ENCODE measurements at regions not wholly inside any gene's neighbourhood (a gene's known extent, or its start where the extent isn't known, plus 50 kb on each side); places are given as distances from the start of the nearest gene placed in this dataset.
"Not testable (repeated sequence)": the region's sequence is repeated elsewhere in the genome, so short reads cannot be mapped to it uniquely, and the experiment has no call there.

DNA sequence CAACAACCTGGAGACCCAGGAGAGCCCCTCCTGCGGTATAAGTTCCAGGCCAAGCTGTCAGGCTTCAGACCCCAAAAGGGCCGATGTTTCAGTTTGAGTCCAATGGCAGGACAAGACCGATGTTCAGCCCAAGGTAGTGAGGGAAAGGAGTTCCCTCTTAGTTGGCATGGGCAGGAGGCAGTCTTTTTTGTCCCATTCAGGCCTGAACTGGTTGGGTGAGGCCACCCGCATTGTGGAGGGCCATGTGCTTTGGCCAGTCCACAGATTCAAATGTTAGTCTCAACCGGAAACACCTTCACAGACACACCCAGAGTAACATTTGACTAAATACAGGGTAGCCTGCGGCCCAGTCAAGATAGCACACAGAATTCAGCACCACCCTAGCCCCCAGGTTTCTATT is 89.6 kb upstream of the ANKRD10 start:
- H3K4me3 Mint-ChIP-seq = no peak overlapping the region
- no peaks in the 10 kb centered on the region for H3K9me3 Mint-ChIP-seq (ENCODE audit: low read depth)
- no peaks in the 10 kb centered on the region for H3K4me1 Mint-ChIP-seq (ENCODE audit: low read depth)
- H3K27me3 Mint-ChIP-seq = no peaks in the 10 kb centered on the region
- no peak overlapping the region for H3K27ac Mint-ChIP-seq
- no peaks in the 10 kb centered on the region for H3K36me3 Mint-ChIP-seq

- H3K9me3 Mint-ChIP-seq (ENCODE audit: low read depth) = no peaks in the 10 kb centered on the region
- no peaks in the 10 kb centered on the region for H3K36me3 Mint-ChIP-seq
- H3K4me1 Mint-ChIP-seq (ENCODE audit: low read depth) = no peaks in the 10 kb centered on the region
- no peak overlapping the region for H3K4me3 Mint-ChIP-seq
- no peak overlapping the region for H3K27ac Mint-ChIP-seq
- peaks cover 2% of the 10 kb centered on the region for H3K27me3 Mint-ChIP-seq
Observed at GRCh38 chr13:111001636-111002035, 86.8 kb upstream of the ANKRD10 start.

DNA sequence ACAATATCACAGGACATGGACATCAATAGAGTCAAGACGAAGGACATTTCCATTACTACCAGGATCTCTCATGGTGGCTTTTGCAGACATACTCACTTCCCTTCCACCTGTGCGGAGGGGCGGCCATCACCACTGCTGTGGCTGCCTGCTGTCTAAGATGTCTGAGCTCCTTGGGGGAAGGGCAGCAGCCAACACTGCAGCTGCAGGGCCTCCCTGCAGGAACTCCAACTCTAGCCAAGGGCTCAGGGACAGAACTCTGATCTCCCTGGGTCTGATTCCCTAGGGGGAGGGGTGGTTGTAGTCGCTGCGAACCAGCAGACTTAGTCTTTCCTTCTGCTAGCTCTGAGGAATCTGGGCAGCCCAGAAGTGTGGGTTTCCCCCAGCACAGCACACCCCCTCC is 78.9 kb upstream of the ANKRD10 start:
- Mint-ChIP-seq H3K36me3 (no peaks in the 10 kb centered on the region), H3K27me3 (peaks cover 16% of the 10 kb centered on the region), H3K27ac (no peak overlapping the region)

DNA sequence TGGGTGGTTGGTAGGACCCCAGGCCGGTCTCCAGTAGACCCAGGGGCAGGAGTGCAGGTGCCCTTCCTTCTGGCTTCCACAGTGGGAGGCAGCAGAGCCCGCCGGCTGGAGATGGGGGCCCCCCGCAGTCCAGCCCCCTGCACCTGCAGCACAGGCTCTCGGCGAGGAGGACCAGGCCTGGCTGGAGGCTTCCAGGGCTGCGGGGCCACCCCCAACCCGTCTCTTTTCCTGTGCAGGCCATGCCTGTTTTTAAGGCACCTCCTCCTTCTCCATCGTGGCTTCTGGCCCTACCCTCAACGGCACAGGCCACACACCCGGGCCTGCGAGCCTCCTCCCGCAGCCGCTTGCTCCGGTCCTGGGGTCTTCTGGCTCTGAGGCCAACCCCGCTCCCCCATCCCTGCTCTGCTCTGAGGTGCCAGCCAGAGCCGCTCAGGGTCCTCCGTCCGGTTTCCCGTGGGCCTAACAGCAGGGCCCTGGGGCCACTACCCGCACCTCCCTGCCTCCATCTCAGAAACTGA is 77.2 kb upstream of the ANKRD10 start:
- Mint-ChIP-seq H3K36me3 (no peaks in the 10 kb centered on the region), H3K9me3 (ENCODE audit: low read depth) (peaks cover 4% of the 10 kb centered on the region), H3K4me3 (no peak overlapping the region), H3K27ac (no peak overlapping the region), H3K27me3 (peaks cover 16% of the 10 kb centered on the region), H3K4me1 (ENCODE audit: low read depth) (no peaks in the 10 kb centered on the region)

More for the DNA sequence above, 78.9 kb upstream of the ANKRD10 start:
- H3K4me1 Mint-ChIP-seq (ENCODE audit: low read depth) = no peaks in the 10 kb centered on the region
- H3K9me3 Mint-ChIP-seq (ENCODE audit: low read depth) = peaks cover 4% of the 10 kb centered on the region
- no peak overlapping the region for H3K4me3 Mint-ChIP-seq

GRCh38 chr13:110989331-110989730 is 74.5 kb upstream of the ANKRD10 start:
- peaks cover 7% of the 10 kb centered on the region for H3K27me3 Mint-ChIP-seq
- no peaks in the 10 kb centered on the region for H3K36me3 Mint-ChIP-seq
- no peaks in the 10 kb centered on the region for H3K4me1 Mint-ChIP-seq (ENCODE audit: low read depth)
- H3K4me3 Mint-ChIP-seq = no peak overlapping the region
- no peak overlapping the region for H3K27ac Mint-ChIP-seq
- H3K9me3 Mint-ChIP-seq (ENCODE audit: low read depth) = no peaks in the 10 kb centered on the region

- H3K4me3 Mint-ChIP-seq = no peak overlapping the region
- H3K4me1 Mint-ChIP-seq (ENCODE audit: low read depth) = no peaks in the 10 kb centered on the region
- peaks cover 9% of the 10 kb centered on the region for H3K27me3 Mint-ChIP-seq
- H3K27ac Mint-ChIP-seq = no peak overlapping the region
- H3K9me3 Mint-ChIP-seq (ENCODE audit: low read depth) = no peaks in the 10 kb centered on the region
- H3K36me3 Mint-ChIP-seq = no peaks in the 10 kb centered on the region
Observed at GRCh38 chr13:110985541-110985940, 70.7 kb upstream of the ANKRD10 start.

DNA sequence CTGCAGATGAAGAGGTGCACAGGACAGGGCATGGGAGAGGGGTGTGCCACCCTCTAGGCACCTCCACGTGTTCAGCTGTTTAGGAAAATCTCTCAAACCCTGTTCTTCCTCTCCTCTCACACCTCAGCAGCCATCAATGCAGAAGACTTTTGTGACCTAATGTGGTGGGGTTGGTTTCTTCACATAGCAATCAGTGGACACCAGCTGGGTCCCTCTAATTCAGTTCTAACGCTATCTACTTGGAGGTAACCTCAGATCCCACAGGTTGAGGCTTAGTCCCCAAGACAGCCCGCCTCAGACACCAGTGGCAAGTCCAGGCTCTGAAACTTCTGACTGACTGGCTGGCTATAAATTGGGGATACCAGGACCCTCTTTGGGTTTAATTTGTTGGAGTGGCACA is 69.9 kb upstream of the ANKRD10 start:
- Mint-ChIP-seq H3K27me3 (peaks cover 9% of the 10 kb centered on the region), H3K9me3 (ENCODE audit: low read depth) (no peaks in the 10 kb centered on the region), H3K27ac (no peak overlapping the region), H3K36me3 (no peaks in the 10 kb centered on the region), H3K4me3 (no peak overlapping the region), H3K4me1 (ENCODE audit: low read depth) (no peaks in the 10 kb centered on the region)

GRCh38 chr13:110984381-110984780 is 69.5 kb upstream of the ANKRD10 start:
- Mint-ChIP-seq H3K27ac (no peak overlapping the region), H3K36me3 (no peaks in the 10 kb centered on the region), H3K4me1 (ENCODE audit: low read depth) (no peaks in the 10 kb centered on the region), H3K4me3 (no peak overlapping the region), H3K27me3 (peaks cover 9% of the 10 kb centered on the region), H3K9me3 (ENCODE audit: low read depth) (no peaks in the 10 kb centered on the region)

DNA sequence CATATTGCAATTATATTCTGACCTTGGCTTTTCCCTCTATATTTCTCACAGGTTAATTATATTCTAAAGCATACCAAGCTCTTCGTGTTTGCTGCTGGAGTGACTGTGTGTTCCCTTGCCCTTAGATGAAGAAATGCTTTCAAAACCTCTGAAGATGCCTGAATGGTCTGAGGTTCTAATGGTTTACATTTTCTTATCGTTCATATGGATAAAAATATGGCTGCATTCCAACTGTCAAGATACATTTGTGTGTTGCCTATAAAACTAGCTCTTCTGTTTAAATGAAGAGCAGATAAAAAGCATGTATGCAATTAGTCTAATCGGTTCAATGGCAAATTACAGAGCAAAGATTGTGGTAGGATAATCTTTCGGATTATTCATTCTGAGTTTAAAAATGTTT is 68.4 kb upstream of the ANKRD10 start:
- H3K4me1 Mint-ChIP-seq (ENCODE audit: low read depth) = no peaks in the 10 kb centered on the region
- no peaks in the 10 kb centered on the region for H3K36me3 Mint-ChIP-seq
- H3K9me3 Mint-ChIP-seq (ENCODE audit: low read depth) = no peaks in the 10 kb centered on the region
- H3K27me3 Mint-ChIP-seq = peaks cover 9% of the 10 kb centered on the region
- H3K27ac Mint-ChIP-seq = no peak overlapping the region
- no peak overlapping the region for H3K4me3 Mint-ChIP-seq

- no peaks in the 10 kb centered on the region for H3K9me3 Mint-ChIP-seq (ENCODE audit: low read depth)
- H3K4me3 Mint-ChIP-seq = no peak overlapping the region
- H3K27me3 Mint-ChIP-seq = peaks cover 10% of the 10 kb centered on the region
- H3K27ac Mint-ChIP-seq = no peak overlapping the region
- H3K4me1 Mint-ChIP-seq (ENCODE audit: low read depth) = no peaks in the 10 kb centered on the region
- H3K36me3 Mint-ChIP-seq = peaks cover 2% of the 10 kb centered on the region
Observed at GRCh38 chr13:110981379-110981778, 66.5 kb upstream of the ANKRD10 start.

- H3K9me3 Mint-ChIP-seq (ENCODE audit: low read depth) = no peaks in the 10 kb centered on the region
- H3K4me1 Mint-ChIP-seq (ENCODE audit: low read depth) = no peaks in the 10 kb centered on the region
- H3K4me3 Mint-ChIP-seq = no peak overlapping the region
- H3K27me3 Mint-ChIP-seq = peaks cover 10% of the 10 kb centered on the region
- H3K36me3 Mint-ChIP-seq = peaks cover 2% of the 10 kb centered on the region
- no peak overlapping the region for H3K27ac Mint-ChIP-seq
Observed at GRCh38 chr13:110980921-110981320, 66.1 kb upstream of the ANKRD10 start.

- not testable (repeated sequence) for H3K9me3 Mint-ChIP-seq (ENCODE audit: low read depth); H3K27ac Mint-ChIP-seq; H3K36me3 Mint-ChIP-seq; H3K4me1 Mint-ChIP-seq (ENCODE audit: low read depth); H3K4me3 Mint-ChIP-seq
- H3K27me3 Mint-ChIP-seq = peaks cover 11% of the 10 kb centered on the region
Observed at GRCh38 chr13:110979149-110979548, 64.3 kb upstream of the ANKRD10 start.

- Mint-ChIP-seq H3K36me3 (peaks cover 2% of the 10 kb centered on the region), H3K9me3 (ENCODE audit: low read depth) (no peaks in the 10 kb centered on the region), H3K4me3 (no peak overlapping the region), H3K4me1 (ENCODE audit: low read depth) (no peaks in the 10 kb centered on the region), H3K27ac (no peak overlapping the region), H3K27me3 (peaks cover 8% of the 10 kb centered on the region)
Observed at GRCh38 chr13:110978390-110978789, 63.5 kb upstream of the ANKRD10 start.

GRCh38 chr13:110976785-110977184 is 61.9 kb upstream of the ANKRD10 start:
- H3K36me3 Mint-ChIP-seq = peaks cover 2% of the 10 kb centered on the region
- H3K4me1 Mint-ChIP-seq (ENCODE audit: low read depth) = no peaks in the 10 kb centered on the region
- peaks cover 6% of the 10 kb centered on the region for H3K9me3 Mint-ChIP-seq (ENCODE audit: low read depth)
- peaks cover 8% of the 10 kb centered on the region for H3K27me3 Mint-ChIP-seq
- no peak overlapping the region for H3K4me3 Mint-ChIP-seq
- H3K27ac Mint-ChIP-seq = no peak overlapping the region

- Mint-ChIP-seq H3K27ac (no peak overlapping the region), H3K27me3 (peaks cover 12% of the 10 kb centered on the region), H3K4me3 (no peak overlapping the region), H3K36me3 (peaks cover 2% of the 10 kb centered on the region), H3K4me1 (ENCODE audit: low read depth) (no peaks in the 10 kb centered on the region), H3K9me3 (ENCODE audit: low read depth) (peaks cover 6% of the 10 kb centered on the region)
Observed at GRCh38 chr13:110973007-110973700, 58.3 kb upstream of the ANKRD10 start.

- Mint-ChIP-seq H3K4me1 (ENCODE audit: low read depth) (peaks cover 5% of the 10 kb centered on the region), H3K36me3 (peaks cover 2% of the 10 kb centered on the region), H3K27ac (no peak overlapping the region), H3K27me3 (peaks cover 11% of the 10 kb centered on the region), H3K4me3 (no peak overlapping the region), H3K9me3 (ENCODE audit: low read depth) (peaks cover 6% of the 10 kb centered on the region)
Observed at GRCh38 chr13:110971486-110971885, 56.6 kb upstream of the ANKRD10 start.
